SK-N-SH (cell line): ENCODE measurements at regions not wholly inside any gene's neighbourhood (a gene's known extent, or its start where the extent isn't known, plus 50 kb on each side); places are given as distances from the start of the nearest gene placed in this dataset.

Experiments used
- CTCF ChIA-PET: fragments of 300-600, 350-600 bp; formaldehyde crosslinking; extraction: SDS; loops from one replicate; lab custom pipeline; 2021; lab: Yijun Ruan, JAX
- POLR2A ChIA-PET: fragments of 350-600 bp; sonication (Branson Sonifier 250); formaldehyde crosslinking; extraction: SDS; loops from one replicate; lab custom pipeline; 2020; ENCODE audit warnings: antibody characterized with exemption, inconsistent platforms; lab: Yijun Ruan, JAX
- DNase-seq: peaks from one replicate; pipeline ENCODE4 v3.0.0; 2012
- H2AFZ ChIP-seq: fragments of 200-600 bp; sonication (generic); 2 replicates; pipeline ENCODE4 v1.8.1; 2016; ENCODE audit warnings: antibody characterized with exemption, mild to moderate bottlenecking, low read depth
- H3F3A ChIP-seq: fragments of 200-600 bp; sonication (generic); replicated peaks from 2 replicates; pipeline ENCODE3; 2016; ENCODE audit warnings: antibody characterized with exemption, mild to moderate bottlenecking; ENCODE audit not compliant: insufficient read depth
- H3K27ac ChIP-seq, 2 experiments: fragments of 200-500 bp in 1 of 2; fragments of 200-600 bp in 1 of 2; sonication (Bioruptor generic) in 1 of 2; sonication (generic), shearing (Covaris generic) in 1 of 2; 2 replicates each; pipeline versions ENCODE4 v1.5.1 to v1.6.1; 2014 to 2016; ENCODE audit warnings: low read depth in 2 of 2, inconsistent platforms in 1 of 2, low read length in 1 of 2, mild to moderate bottlenecking in 1 of 2, mixed read lengths in 1 of 2
- H3K27me3 ChIP-seq: fragments of 200-600 bp; sonication (generic), shearing (Covaris generic); 2 replicates; pipeline ENCODE4 v1.6.1; 2016; ENCODE audit warnings: mixed run types; ENCODE audit not compliant: insufficient read depth
- H3K36me3 ChIP-seq, 2 experiments: fragments of 200-500 bp in 1 of 2; fragments of 200-600 bp in 1 of 2; sonication (Bioruptor generic) in 1 of 2; sonication (generic) in 1 of 2; replicated peaks in 1 of 2; 2 replicates each; pipeline versions ENCODE3 to v1.5.1; 2014 to 2016; ENCODE audit warnings: low read length in 1 of 2, mild to moderate bottlenecking in 1 of 2; ENCODE audit not compliant: insufficient read depth in 2 of 2, control insufficient read depth in 1 of 2
- H3K4me1 ChIP-seq, 2 experiments: fragments of 200-500 bp in 1 of 2; fragments of 200-600 bp in 1 of 2; sonication (Bioruptor generic) in 1 of 2; sonication (generic), shearing (Covaris generic) in 1 of 2; 2 replicates each; pipeline versions ENCODE4 v1.5.1 to v1.6.1; 2014 to 2016; ENCODE audit warnings: low read depth in 1 of 2, low read length in 1 of 2, mixed run types in 1 of 2; ENCODE audit not compliant: insufficient read depth in 2 of 2, control insufficient read depth in 1 of 2
- H3K4me2 ChIP-seq: fragments of 200-600 bp; sonication (generic), shearing (Covaris generic); 2 replicates; pipeline ENCODE4 v1.6.1; 2017; ENCODE audit warnings: mixed run types
- H3K4me3 ChIP-seq, 2 experiments: fragments of 200-500 bp in 1 of 2; fragments of 200-600 bp in 1 of 2; sonication (Bioruptor generic) in 1 of 2; sonication (generic), shearing (Covaris generic) in 1 of 2; 2 replicates each; pipeline versions ENCODE4 v1.5.1 to v1.8.1; 2014 to 2016; ENCODE audit warnings: low read depth in 2 of 2, inconsistent platforms in 1 of 2, low read length in 1 of 2, mild to moderate bottlenecking in 1 of 2, mixed read lengths in 1 of 2, moderate library complexity in 1 of 2
- H3K79me2 ChIP-seq: fragments of 200-600 bp; sonication (generic); 2 replicates; pipeline ENCODE4 v1.8.1; 2017; ENCODE audit warnings: mild to moderate bottlenecking; ENCODE audit not compliant: insufficient read depth
- H3K9ac ChIP-seq: fragments of 200-600 bp; sonication (generic); 2 replicates; pipeline ENCODE4 v1.6.1; 2017; ENCODE audit warnings: mixed run types
- H3K9me2 ChIP-seq: fragments of 200-600 bp; sonication (generic); 2 replicates; pipeline ENCODE4 v1.6.1; 2017; ENCODE audit warnings: mixed run types
- H3K9me3 ChIP-seq: fragments of 200-600 bp; sonication (generic); 2 replicates; pipeline ENCODE4 v1.6.1; 2017; ENCODE audit warnings: mixed run types, mild to moderate bottlenecking, moderate library complexity
- H4K20me1 ChIP-seq: fragments of 200-600 bp; sonication (generic); 2 replicates; pipeline ENCODE4 v1.6.1; 2017; ENCODE audit warnings: mild to moderate bottlenecking, mixed run types; ENCODE audit not compliant: insufficient read depth
- CHD2 ChIP-seq: fragments of 150-350 bp; IDR thresholded peaks from 2 replicates; pipeline ENCODE4 v1.6.1; 2018; ENCODE audit warnings: low read length; ENCODE audit not compliant: partially characterized antibody
- FOXJ3 ChIP-seq: sonication (generic); formaldehyde crosslinking; IDR thresholded peaks from 2 replicates; pipeline ENCODE4 v1.5.1; 2020; ENCODE audit warnings: mild to moderate bottlenecking, missing genetic modification reagents
- FOXM1 ChIP-seq: IDR thresholded peaks from 2 replicates; pipeline ENCODE4 v1.4.0; 2012; ENCODE audit warnings: low read depth, mild to moderate bottlenecking
- GABPA ChIP-seq: IDR thresholded peaks from 2 replicates; pipeline ENCODE4 v1.4.0; 2012; ENCODE audit warnings: low read depth, mild to moderate bottlenecking
- JUND ChIP-seq: IDR thresholded peaks from 2 replicates; pipeline ENCODE4 v1.4.0; 2012
- MAX ChIP-seq: IDR thresholded peaks from 2 replicates; pipeline ENCODE4 v1.4.0; 2012; ENCODE audit warnings: low read depth
- MEF2A ChIP-seq: IDR thresholded peaks from 2 replicates; pipeline ENCODE4 v1.4.0; 2012; ENCODE audit warnings: low read depth, borderline replicate concordance
- RCOR1 ChIP-seq: fragments of 150-350 bp; IDR thresholded peaks from 2 replicates; pipeline ENCODE4 v1.6.1; 2017; ENCODE audit warnings: antibody characterized with exemption, low read length
- REST ChIP-seq: IDR thresholded peaks from 2 replicates; pipeline ENCODE4 v1.6.1; 2012; ENCODE audit warnings: mild to moderate bottlenecking, low read depth, low read length, moderate library complexity
- RXRA ChIP-seq: IDR thresholded peaks from 2 replicates; pipeline ENCODE4 v1.4.0; 2012; ENCODE audit warnings: low read depth, mild to moderate bottlenecking, borderline replicate concordance
- SMC3 ChIP-seq: IDR thresholded peaks from 2 replicates; pipeline ENCODE4 v1.6.1; 2012; ENCODE audit warnings: low read depth, low read length, improper control_type of control experiment
- TCF12 ChIP-seq: IDR thresholded peaks from 2 replicates; pipeline ENCODE4 v1.4.0; 2012
- TEAD4 ChIP-seq: IDR thresholded peaks from 2 replicates; pipeline ENCODE4 v1.4.0; 2012; ENCODE audit warnings: mild to moderate bottlenecking, borderline replicate concordance; ENCODE audit not compliant: insufficient read depth
- YY1 ChIP-seq: IDR thresholded peaks from 2 replicates; pipeline ENCODE4 v1.4.0; 2012; ENCODE audit warnings: low read depth, mild to moderate bottlenecking
- WGBS: methylation state at CpG from one replicate; pipeline ENCODE4 v1.1.6; 2017; ENCODE audit warnings: low lambda C conversion rate; 5-methylcytosine and 5-hydroxymethylcytosine counted together
- TF ChIP-seq, protein P1 (sequence below): fragments of 150-350 bp; IDR thresholded peaks from 2 replicates; pipeline ENCODE4 v1.6.1; 2016; ENCODE audit warnings: mild to moderate bottlenecking, low read depth, low read length
- TF ChIP-seq, protein P2 (sequence below): fragments of 200-600 bp; sonication (generic); IDR thresholded peaks from 2 replicates; pipeline ENCODE4 v1.6.1; 2017; ENCODE audit warnings: antibody characterized with exemption, mild to moderate bottlenecking, moderate library complexity
- TF ChIP-seq, protein P3 (sequence below): IDR thresholded peaks from 2 replicates; pipeline ENCODE4; 2012

DNA sequence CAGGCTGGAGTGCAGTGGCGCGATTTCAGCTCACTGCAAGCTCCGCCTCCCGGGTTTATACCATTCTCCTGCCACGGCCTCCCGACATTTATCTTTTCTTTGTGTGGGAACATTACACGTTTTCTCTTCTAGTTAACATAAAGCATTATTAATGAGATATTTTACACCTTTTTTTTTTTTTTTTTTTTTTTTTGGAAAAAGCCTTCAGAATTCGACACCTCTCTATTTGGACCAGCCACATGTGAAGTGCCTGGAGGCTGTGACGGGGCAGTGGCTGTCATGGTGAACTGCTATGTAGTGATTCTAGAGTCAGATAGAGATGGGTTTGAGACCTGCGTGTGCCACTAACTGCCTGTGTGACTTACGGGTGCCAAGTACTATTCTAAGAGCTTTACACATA is 64.3 kb downstream of the SMIM38 start:
- Histone ChIP-seq H4K20me1 (no peaks in the 10 kb centered on the region), H3F3A (no peaks in the 10 kb centered on the region), H3K4me3 (no peak overlapping the region), H3K27ac (no peak overlapping the region), H3K4me1 (peaks cover 0 to 7% of the 10 kb centered on the region in 2 experiments; a peak in 1 of 4 replicates), H3K79me2 (no peaks in the 10 kb centered on the region), H3K27me3 (no peaks in the 10 kb centered on the region; the same call in 1 of the 2 replicates), H3K9me3 (no peaks in the 10 kb centered on the region), H3K36me3 (no peaks in the 10 kb centered on the region), H2AFZ (no peak overlapping the region), H3K9me2 (no peaks in the 10 kb centered on the region), H3K4me2 (no peak overlapping the region), H3K9ac (no peak overlapping the region)
- no peak for DNase-seq
- TF ChIP-seq SMC3 (no peak), REST (no peak), TCF12 (no peak), RXRA (no peak), FOXM1 (no peak), YY1 (no peak), JUND (no peak), TEAD4 (no peak), MAX (no peak), GABPA (no peak), CHD2 (no peak), MEF2A (no peak), RCOR1 (no peak), FOXJ3 (CRISPR knock-in tag) (no peak)
- TF ChIP-seq, protein P1, sequence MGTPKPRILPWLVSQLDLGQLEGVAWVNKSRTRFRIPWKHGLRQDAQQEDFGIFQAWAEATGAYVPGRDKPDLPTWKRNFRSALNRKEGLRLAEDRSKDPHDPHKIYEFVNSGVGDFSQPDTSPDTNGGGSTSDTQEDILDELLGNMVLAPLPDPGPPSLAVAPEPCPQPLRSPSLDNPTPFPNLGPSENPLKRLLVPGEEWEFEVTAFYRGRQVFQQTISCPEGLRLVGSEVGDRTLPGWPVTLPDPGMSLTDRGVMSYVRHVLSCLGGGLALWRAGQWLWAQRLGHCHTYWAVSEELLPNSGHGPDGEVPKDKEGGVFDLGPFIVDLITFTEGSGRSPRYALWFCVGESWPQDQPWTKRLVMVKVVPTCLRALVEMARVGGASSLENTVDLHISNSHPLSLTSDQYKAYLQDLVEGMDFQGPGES, result no peak
- TF ChIP-seq, protein P2, sequence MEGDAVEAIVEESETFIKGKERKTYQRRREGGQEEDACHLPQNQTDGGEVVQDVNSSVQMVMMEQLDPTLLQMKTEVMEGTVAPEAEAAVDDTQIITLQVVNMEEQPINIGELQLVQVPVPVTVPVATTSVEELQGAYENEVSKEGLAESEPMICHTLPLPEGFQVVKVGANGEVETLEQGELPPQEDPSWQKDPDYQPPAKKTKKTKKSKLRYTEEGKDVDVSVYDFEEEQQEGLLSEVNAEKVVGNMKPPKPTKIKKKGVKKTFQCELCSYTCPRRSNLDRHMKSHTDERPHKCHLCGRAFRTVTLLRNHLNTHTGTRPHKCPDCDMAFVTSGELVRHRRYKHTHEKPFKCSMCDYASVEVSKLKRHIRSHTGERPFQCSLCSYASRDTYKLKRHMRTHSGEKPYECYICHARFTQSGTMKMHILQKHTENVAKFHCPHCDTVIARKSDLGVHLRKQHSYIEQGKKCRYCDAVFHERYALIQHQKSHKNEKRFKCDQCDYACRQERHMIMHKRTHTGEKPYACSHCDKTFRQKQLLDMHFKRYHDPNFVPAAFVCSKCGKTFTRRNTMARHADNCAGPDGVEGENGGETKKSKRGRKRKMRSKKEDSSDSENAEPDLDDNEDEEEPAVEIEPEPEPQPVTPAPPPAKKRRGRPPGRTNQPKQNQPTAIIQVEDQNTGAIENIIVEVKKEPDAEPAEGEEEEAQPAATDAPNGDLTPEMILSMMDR, result no peak
- TF ChIP-seq, protein P3, sequence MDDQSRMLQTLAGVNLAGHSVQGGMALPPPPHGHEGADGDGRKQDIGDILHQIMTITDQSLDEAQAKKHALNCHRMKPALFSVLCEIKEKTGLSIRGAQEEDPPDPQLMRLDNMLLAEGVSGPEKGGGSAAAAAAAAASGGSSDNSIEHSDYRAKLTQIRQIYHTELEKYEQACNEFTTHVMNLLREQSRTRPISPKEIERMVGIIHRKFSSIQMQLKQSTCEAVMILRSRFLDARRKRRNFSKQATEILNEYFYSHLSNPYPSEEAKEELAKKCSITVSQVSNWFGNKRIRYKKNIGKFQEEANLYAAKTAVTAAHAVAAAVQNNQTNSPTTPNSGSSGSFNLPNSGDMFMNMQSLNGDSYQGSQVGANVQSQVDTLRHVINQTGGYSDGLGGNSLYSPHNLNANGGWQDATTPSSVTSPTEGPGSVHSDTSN, result no peak
- ChIA-PET CTCF (no interaction called here), POLR2A (no interaction called here)
- 87% methylated on average over 11 of the region's 11 CpGs for WGBS
